ENCODE measurements at regions not wholly inside any gene's neighbourhood (a gene's known extent, or its start where the extent isn't known, plus 50 kb on each side); places are given as distances from the start of the nearest gene placed in this dataset.

GRCh38 chr9:91077624-91078368 lies 276.2 kb downstream of the SYK start:
- no peak for TF ChIP-seq CTCF (IDR thresholded peaks at IDR 0.05)
- no peak for TF ChIP-seq EP300 (IDR thresholded peaks at IDR 0.05)

Measured in ovary (tissue), 3 donors.